Loucy (cell line): ENCODE measurements at regions not wholly inside any gene's neighbourhood (a gene's known extent, or its start where the extent isn't known, plus 50 kb on each side); places are given as distances from the start of the nearest gene placed in this dataset.

Experiments used
- H2AFZ ChIP-seq: fragments of 200-600 bp; sonication (generic); 2 replicates; pipeline ENCODE4 v1.6.0; 2016; ENCODE audit warnings: antibody characterized with exemption, mild to moderate bottlenecking, low read length, moderate library complexity
- H3F3A ChIP-seq: fragments of 200-600 bp; 2 replicates; pipeline ENCODE4 v1.6.0; 2016; ENCODE audit warnings: antibody characterized with exemption, low read depth, mild to moderate bottlenecking
- H3K27me3 ChIP-seq: fragments of 200-600 bp; sonication (generic); 2 replicates; pipeline ENCODE4 v1.6.1; 2014; ENCODE audit warnings: low read length, mild to moderate bottlenecking; ENCODE audit not compliant: insufficient read depth, poor library complexity, severe bottlenecking
- H3K36me3 ChIP-seq: fragments of 200-600 bp; sonication (generic); 2 replicates; pipeline ENCODE4 v1.6.1; 2016; ENCODE audit warnings: low read length; ENCODE audit not compliant: insufficient read depth
- H3K4me1 ChIP-seq: fragments of 200-600 bp; sonication (generic); 2 replicates; pipeline ENCODE4 v1.5.1; 2014; ENCODE audit warnings: low read length, mild to moderate bottlenecking; ENCODE audit not compliant: insufficient read depth, poor library complexity, severe bottlenecking
- H3K4me2 ChIP-seq: fragments of 200-600 bp; sonication (generic); 2 replicates; pipeline ENCODE4 v1.6.0; 2014; ENCODE audit warnings: antibody characterized with exemption, low read length, low read depth, mild to moderate bottlenecking; ENCODE audit not compliant: poor library complexity, severe bottlenecking
- H3K4me3 ChIP-seq: fragments of 200-600 bp; sonication (generic); 2 replicates; pipeline ENCODE4 v1.5.1; 2014; ENCODE audit warnings: low read length, mild to moderate bottlenecking, mixed read lengths; ENCODE audit not compliant: poor library complexity, severe bottlenecking
- H3K79me2 ChIP-seq: fragments of 200-600 bp; sonication (generic); 2 replicates; pipeline ENCODE4 v1.6.1; 2014; ENCODE audit warnings: low read length; ENCODE audit not compliant: insufficient read depth
- H3K9ac ChIP-seq: fragments of 200-600 bp; sonication (generic); 2 replicates; pipeline ENCODE4 v1.6.0; 2014; ENCODE audit warnings: mild to moderate bottlenecking, low read depth, low read length, moderate library complexity; ENCODE audit not compliant: poor library complexity, severe bottlenecking
- H3K9me2 ChIP-seq: fragments of 200-600 bp; sonication (generic); replicated peaks from 2 replicates; pipeline ENCODE4 v1.6.1; 2016; ENCODE audit warnings: low read depth, low read length, mixed read lengths
- H3K9me3 ChIP-seq: fragments of 200-600 bp; sonication (generic); 2 replicates; pipeline ENCODE4 v1.6.1; 2014; ENCODE audit warnings: mild to moderate bottlenecking, antibody characterized with exemption, low read length, low read depth; ENCODE audit not compliant: insufficient read depth
- H4K20me1 ChIP-seq: fragments of 200-600 bp; sonication (generic); 2 replicates; pipeline ENCODE4 v1.6.0; 2014; ENCODE audit warnings: antibody characterized with exemption, low read length, mild to moderate bottlenecking; ENCODE audit not compliant: insufficient read depth, poor library complexity, severe bottlenecking
- CTCF ChIP-seq: fragments of 200-600 bp; sonication (generic); conservative IDR thresholded peaks from 2 replicates; pipeline ENCODE4 v1.5.1; 2014; ENCODE audit warnings: mild to moderate bottlenecking, antibody characterized with exemption, low read length
- EZH2phosphoT487 ChIP-seq: fragments of 200-600 bp; IDR thresholded peaks from 2 replicates; pipeline ENCODE4 v1.6.1; 2018; ENCODE audit warnings: antibody characterized with exemption, mild to moderate bottlenecking, moderate library complexity, borderline replicate concordance

DNA sequence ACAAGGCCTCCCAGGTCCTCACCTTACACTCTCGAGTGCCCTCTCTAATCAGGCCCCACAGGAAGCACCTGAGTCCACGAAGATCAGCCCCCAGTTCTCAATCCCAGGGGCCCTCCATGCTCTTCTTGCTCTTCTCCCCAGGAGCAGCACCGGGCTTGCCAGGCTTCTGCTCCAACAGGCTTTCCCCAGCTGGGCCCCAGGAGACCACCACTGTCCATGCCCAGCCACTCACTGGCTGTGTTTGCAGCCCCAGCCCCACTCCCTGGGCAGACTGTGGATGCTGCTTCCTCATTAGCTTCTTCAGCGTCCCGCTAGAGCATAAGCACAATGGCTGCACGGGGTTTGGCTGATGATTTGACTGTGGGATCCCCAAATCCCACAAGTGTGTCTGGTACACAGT is 781.9 kb downstream of the GALR1 start:
- no peaks in the 10 kb centered on the region for H3K9me2 ChIP-seq
- no peak overlapping the region for H3K4me2 ChIP-seq
- H3K9ac ChIP-seq = no peak overlapping the region
- H2AFZ ChIP-seq = no peak overlapping the region
- H3K9me3 ChIP-seq = no peaks in the 10 kb centered on the region; the same call in 1 of the 2 replicates
- H3K4me1 ChIP-seq = no peaks in the 10 kb centered on the region
- TF ChIP-seq CTCF (no peak), EZH2phosphoT487 (no peak)
- no peaks in the 10 kb centered on the region for H4K20me1 ChIP-seq
- no peaks in the 10 kb centered on the region for H3K27me3 ChIP-seq
- no peak overlapping the region for H3K4me3 ChIP-seq
- H3K36me3 ChIP-seq = no peaks in the 10 kb centered on the region
- H3F3A ChIP-seq = no peaks in the 10 kb centered on the region
- no peaks in the 10 kb centered on the region for H3K79me2 ChIP-seq

DNA sequence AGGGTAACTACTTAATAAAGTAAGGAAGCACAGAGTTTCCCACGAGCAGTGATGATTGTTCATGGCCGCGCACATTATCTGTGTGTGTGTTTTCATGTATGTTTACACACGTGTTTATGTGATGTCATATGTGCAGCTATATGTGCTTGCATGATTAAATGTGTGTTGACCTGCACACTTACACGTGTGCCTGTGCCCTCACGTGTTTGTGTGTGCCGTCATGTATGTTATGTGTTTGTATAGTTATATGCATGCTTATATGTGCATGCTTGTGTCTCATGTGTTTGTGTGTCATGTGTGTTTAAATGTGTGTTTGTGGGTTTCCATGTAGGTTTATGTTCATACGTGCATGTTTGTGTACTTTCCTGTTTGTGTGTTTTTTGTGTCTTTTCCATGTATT is 782.3 kb downstream of the GALR1 start:
- no peaks in the 10 kb centered on the region for H3K4me1 ChIP-seq
- no peak overlapping the region for H3K4me3 ChIP-seq
- no peak for TF ChIP-seq CTCF
- no peaks in the 10 kb centered on the region for H3K36me3 ChIP-seq
- no peak overlapping the region for H2AFZ ChIP-seq
- H3K9ac ChIP-seq = no peak overlapping the region
- no peaks in the 10 kb centered on the region; the same call in 1 of the 2 replicates for H3K9me3 ChIP-seq
- no peak overlapping the region for H3K4me2 ChIP-seq
- no peaks in the 10 kb centered on the region for H3F3A ChIP-seq
- no peaks in the 10 kb centered on the region for H3K27me3 ChIP-seq
- H4K20me1 ChIP-seq = no peaks in the 10 kb centered on the region
- H3K9me2 ChIP-seq = no peaks in the 10 kb centered on the region
- no peaks in the 10 kb centered on the region for H3K79me2 ChIP-seq

- Histone ChIP-seq H3F3A (no peaks in the 10 kb centered on the region), H3K79me2 (no peaks in the 10 kb centered on the region), H3K4me3 (no peak overlapping the region), H3K4me2 (no peak overlapping the region), H2AFZ (no peak overlapping the region), H3K36me3 (no peaks in the 10 kb centered on the region), H3K9me2 (no peaks in the 10 kb centered on the region), H3K27me3 (no peaks in the 10 kb centered on the region), H3K9me3 (no peaks in the 10 kb centered on the region; the same call in 1 of the 2 replicates), H3K9ac (no peak overlapping the region), H3K4me1 (no peaks in the 10 kb centered on the region), H4K20me1 (no peaks in the 10 kb centered on the region)
- TF ChIP-seq CTCF (no peak), EZH2phosphoT487 (no peak)
These were observed 782.9 kb downstream of the GALR1 start for GRCh38 chr18:78032574-78032973.
